ENCODE measurements at regions not wholly inside any gene's neighbourhood (a gene's known extent, or its start where the extent isn't known, plus 50 kb on each side); places are given as distances from the start of the nearest gene placed in this dataset.

DNA sequence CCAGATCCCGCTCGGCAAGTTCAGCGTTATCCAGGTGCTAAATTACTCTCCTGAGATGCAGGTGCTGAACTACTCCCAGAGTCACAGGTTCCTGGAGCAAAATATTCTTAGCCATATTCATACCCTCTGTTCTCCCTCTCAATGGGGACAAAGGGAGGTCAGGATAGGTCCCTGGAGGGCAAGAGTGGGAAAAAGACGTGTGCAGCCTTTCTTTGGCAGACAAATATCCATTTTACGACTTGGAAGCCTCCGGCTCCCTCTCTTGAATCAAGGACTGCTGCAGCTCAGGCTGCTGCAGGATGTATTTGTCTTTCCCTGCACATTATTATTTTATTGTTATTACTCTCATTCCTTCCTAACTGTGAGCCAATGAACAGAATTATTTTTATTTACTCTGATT is 590.2 kb downstream of the NR2F1-AS1 start:
- no peak for ATAC-seq
- Histone ChIP-seq H3K27ac (ENCODE audit: low read depth) (no peak overlapping the region), H4K20me1 (replicated peaks; ENCODE audit: insufficient read depth) (no peaks in the 10 kb centered on the region), H3K4me3 (no peak overlapping the region), H2AFZ (no peak overlapping the region), H3K4me1 (ENCODE audit: insufficient read depth) (no peaks in the 10 kb centered on the region), H3K36me3 (ENCODE audit: insufficient read depth) (peaks cover 8% of the 10 kb centered on the region; the same call in 1 of the 2 replicates), H3K9me2 (ENCODE audit: insufficient read depth) (no peaks in the 10 kb centered on the region), H3K79me2 (replicated peaks; ENCODE audit: insufficient read depth) (no peaks in the 10 kb centered on the region), H3K27me3 (ENCODE audit: insufficient read depth) (no peaks in the 10 kb centered on the region), H3F3A (replicated peaks; ENCODE audit: low read depth) (no peaks in the 10 kb centered on the region), H3K4me2 (no peak overlapping the region)
- peaks cover 9% of the 10 kb centered on the region for H3K9me3 Mint-ChIP-seq
- no peak overlapping the region for H3K4me3 Mint-ChIP-seq
- peaks cover 5% of the 10 kb centered on the region for H3K36me3 Mint-ChIP-seq (ENCODE audit: low read depth)
- TF ChIP-seq, protein P1, sequence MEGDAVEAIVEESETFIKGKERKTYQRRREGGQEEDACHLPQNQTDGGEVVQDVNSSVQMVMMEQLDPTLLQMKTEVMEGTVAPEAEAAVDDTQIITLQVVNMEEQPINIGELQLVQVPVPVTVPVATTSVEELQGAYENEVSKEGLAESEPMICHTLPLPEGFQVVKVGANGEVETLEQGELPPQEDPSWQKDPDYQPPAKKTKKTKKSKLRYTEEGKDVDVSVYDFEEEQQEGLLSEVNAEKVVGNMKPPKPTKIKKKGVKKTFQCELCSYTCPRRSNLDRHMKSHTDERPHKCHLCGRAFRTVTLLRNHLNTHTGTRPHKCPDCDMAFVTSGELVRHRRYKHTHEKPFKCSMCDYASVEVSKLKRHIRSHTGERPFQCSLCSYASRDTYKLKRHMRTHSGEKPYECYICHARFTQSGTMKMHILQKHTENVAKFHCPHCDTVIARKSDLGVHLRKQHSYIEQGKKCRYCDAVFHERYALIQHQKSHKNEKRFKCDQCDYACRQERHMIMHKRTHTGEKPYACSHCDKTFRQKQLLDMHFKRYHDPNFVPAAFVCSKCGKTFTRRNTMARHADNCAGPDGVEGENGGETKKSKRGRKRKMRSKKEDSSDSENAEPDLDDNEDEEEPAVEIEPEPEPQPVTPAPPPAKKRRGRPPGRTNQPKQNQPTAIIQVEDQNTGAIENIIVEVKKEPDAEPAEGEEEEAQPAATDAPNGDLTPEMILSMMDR (conservative IDR thresholded peaks at IDR 0.05; ENCODE audit: low read depth in 2 of 2): no peak
- TF ChIP-seq POLR2AphosphoS5 (IDR thresholded peaks at IDR 0.05; ENCODE audit: low read depth) (no peak), STAT1 (IDR thresholded peaks at IDR 0.05; ENCODE audit: unreplicated experiment) (no peak), ETS1 (IDR thresholded peaks at IDR 0.05) (no peak), ZNF331 (CRISPR knock-in tag; IDR thresholded peaks at IDR 0.05; ENCODE audit: low read depth) (no peak), ZNF462 (CRISPR knock-in tag; IDR thresholded peaks at IDR 0.05) (no peak), JUNB (IDR thresholded peaks at IDR 0.05; ENCODE audit: unreplicated experiment) (no peak), CREB1 (CRISPR knock-in tag; IDR thresholded peaks at IDR 0.05; ENCODE audit: low read depth) (no peak)
- H3K27me3 Mint-ChIP-seq (ENCODE audit: insufficient read depth, low read depth, poor library complexity): no peaks in the 10 kb centered on the region
- no peak for DNase-seq (ENCODE audit: low spot score)
- H3K4me1 Mint-ChIP-seq: peaks cover under 1% of the 10 kb centered on the region; the same call in 1 of the 3 replicates
- no peak overlapping the region for H3K27ac Mint-ChIP-seq

All from GM23338 (cell line).